Fibroblast of pulmonary artery (primary cell): ENCODE measurements at regions not wholly inside any gene's neighbourhood (a gene's known extent, or its start where the extent isn't known, plus 50 kb on each side); places are given as distances from the start of the nearest gene placed in this dataset.

Experiments
- DNase-seq: peaks from one replicate; pipeline ENCODE4 v3.0.0-alpha.2; 2010; ENCODE audit warnings: low read depth
- H3K4me3 ChIP-seq: replicated peaks from 2 replicates; pipeline ENCODE4 v1.5.1; 2011; ENCODE audit warnings: low read depth, mild to moderate bottlenecking, control low read depth, low read length, moderate library complexity
- TF ChIP-seq, protein P1 (sequence below): IDR thresholded peaks from 2 replicates; pipeline ENCODE4 v1.5.1; 2011; ENCODE audit warnings: mild to moderate bottlenecking, control low read depth, low read length, inconsistent platforms; ENCODE audit errors: missing control alignments

DNA sequence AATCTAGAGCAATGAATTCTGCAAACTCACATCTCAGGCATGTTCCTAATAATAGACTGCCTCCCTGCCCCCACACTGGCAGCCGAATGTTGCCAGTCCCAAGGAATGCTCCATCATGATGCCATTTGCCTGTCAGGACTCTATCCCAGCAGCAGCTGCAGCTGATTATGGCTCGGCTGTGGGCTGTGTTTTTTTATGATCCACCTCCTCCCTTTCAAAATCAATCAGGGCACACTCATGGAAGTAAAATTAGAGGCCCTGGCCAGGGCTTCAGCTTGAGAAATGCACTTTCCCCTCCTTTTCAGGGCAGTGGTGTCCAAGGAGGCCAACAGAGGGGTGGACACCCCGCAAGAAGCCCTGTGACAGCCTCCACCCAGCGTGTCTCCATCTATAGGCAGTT, 176.7 kb upstream of the S1PR3 start:
- H3K4me3 ChIP-seq: no peak overlapping the region
- DNase-seq: peak; percentile 46
- TF ChIP-seq, protein P1, sequence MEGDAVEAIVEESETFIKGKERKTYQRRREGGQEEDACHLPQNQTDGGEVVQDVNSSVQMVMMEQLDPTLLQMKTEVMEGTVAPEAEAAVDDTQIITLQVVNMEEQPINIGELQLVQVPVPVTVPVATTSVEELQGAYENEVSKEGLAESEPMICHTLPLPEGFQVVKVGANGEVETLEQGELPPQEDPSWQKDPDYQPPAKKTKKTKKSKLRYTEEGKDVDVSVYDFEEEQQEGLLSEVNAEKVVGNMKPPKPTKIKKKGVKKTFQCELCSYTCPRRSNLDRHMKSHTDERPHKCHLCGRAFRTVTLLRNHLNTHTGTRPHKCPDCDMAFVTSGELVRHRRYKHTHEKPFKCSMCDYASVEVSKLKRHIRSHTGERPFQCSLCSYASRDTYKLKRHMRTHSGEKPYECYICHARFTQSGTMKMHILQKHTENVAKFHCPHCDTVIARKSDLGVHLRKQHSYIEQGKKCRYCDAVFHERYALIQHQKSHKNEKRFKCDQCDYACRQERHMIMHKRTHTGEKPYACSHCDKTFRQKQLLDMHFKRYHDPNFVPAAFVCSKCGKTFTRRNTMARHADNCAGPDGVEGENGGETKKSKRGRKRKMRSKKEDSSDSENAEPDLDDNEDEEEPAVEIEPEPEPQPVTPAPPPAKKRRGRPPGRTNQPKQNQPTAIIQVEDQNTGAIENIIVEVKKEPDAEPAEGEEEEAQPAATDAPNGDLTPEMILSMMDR: no peak

- TF ChIP-seq, protein P1: no peak
- peak; percentile 50 for DNase-seq
- no peak overlapping the region for H3K4me3 ChIP-seq
Observed at GRCh38 chr9:88816141-88816540, 175.1 kb upstream of the S1PR3 start.

GRCh38 chr9:88816591-88816990, 174.7 kb upstream of the S1PR3 start:
- H3K4me3 ChIP-seq: no peak overlapping the region
- DNase-seq: no peak
- TF ChIP-seq, protein P1: no peak

GRCh38 chr9:88817628-88818027, 173.6 kb upstream of the S1PR3 start:
- no peak for DNase-seq
- no peak overlapping the region for H3K4me3 ChIP-seq
- TF ChIP-seq, protein P1: no peak

- peak; percentile 64 for DNase-seq
- TF ChIP-seq, protein P1: no peak
- H3K4me3 ChIP-seq: no peak overlapping the region
Observed at GRCh38 chr9:88818495-88819201, 172.6 kb upstream of the S1PR3 start.

- no peak overlapping the region for H3K4me3 ChIP-seq
- DNase-seq: no peak
- TF ChIP-seq, protein P1: no peak
Observed at GRCh38 chr9:88819476-88819875, 171.8 kb upstream of the S1PR3 start.

DNA sequence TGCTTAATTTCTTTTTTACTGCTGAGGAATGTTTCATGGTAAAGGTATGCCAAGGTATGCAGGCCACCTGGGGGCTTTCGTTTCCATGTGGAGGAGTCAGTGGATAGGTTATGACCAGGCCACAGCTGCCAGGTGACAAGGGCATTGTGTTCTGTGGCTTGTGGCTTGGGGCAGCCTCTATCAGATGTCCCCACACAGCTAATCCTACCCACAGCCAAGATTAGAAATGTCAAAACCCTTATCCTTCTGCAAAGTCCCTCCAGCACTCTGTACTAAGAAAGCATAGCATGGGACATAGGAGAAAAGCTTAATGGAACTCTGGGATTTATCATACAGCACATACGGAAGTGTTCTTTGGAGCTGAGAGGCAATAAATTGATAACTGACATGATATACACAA, 171.2 kb upstream of the S1PR3 start:
- H3K4me3 ChIP-seq: no peak overlapping the region
- TF ChIP-seq, protein P1: no peak
- no peak for DNase-seq
